ENCODE measurements at regions not wholly inside any gene's neighbourhood (a gene's known extent, or its start where the extent isn't known, plus 50 kb on each side); places are given as distances from the start of the nearest gene placed in this dataset.

GRCh38 chr3:118511402-118511801 lies 523.2 kb downstream of the IGSF11 start:
- Histone ChIP-seq H3K27me3 (no peaks in the 10 kb centered on the region), H3K4me3 (no peak overlapping the region), H3K4me1 (no peaks in the 10 kb centered on the region), H3K36me3 (no peaks in the 10 kb centered on the region), H3K9me3 (no peaks in the 10 kb centered on the region), H3K27ac (no peak overlapping the region)
- no peak for DNase-seq
- TF ChIP-seq POLR2A (IDR thresholded peaks at IDR 0.05) (no peak), CTCF (IDR thresholded peaks at IDR 0.05) (no peak)
- intact Hi-C loops (cut with DNase I): no loop called here

GRCh38 chr3:118512301-118512700 lies 522.3 kb downstream of the IGSF11 start:
- no peak overlapping the region for H3K27ac ChIP-seq
- no peak overlapping the region for H3K4me3 ChIP-seq
- intact Hi-C loops (cut with DNase I): no loop called here
- no peaks in the 10 kb centered on the region for H3K36me3 ChIP-seq
- 79 to 83% methylated on average over 2 of the region's 2 CpGs for WGBS, 2 donors
- no peaks in the 10 kb centered on the region for H3K4me1 ChIP-seq
- no peak for DNase-seq
- H3K9me3 ChIP-seq: no peaks in the 10 kb centered on the region
- TF ChIP-seq CTCF (IDR thresholded peaks at IDR 0.05): no peak
- no peak for TF ChIP-seq POLR2A (IDR thresholded peaks at IDR 0.05)
- no peaks in the 10 kb centered on the region for H3K27me3 ChIP-seq

GRCh38 chr3:118525077-118525476 lies 509.6 kb downstream of the IGSF11 start:
- no peak for DNase-seq
- Histone ChIP-seq H3K27me3 (no peaks in the 10 kb centered on the region), H3K4me3 (no peak overlapping the region), H3K36me3 (no peaks in the 10 kb centered on the region), H3K27ac (no peak overlapping the region), H3K4me1 (peaks cover 0 to 14% (median 4%) of the 10 kb centered on the region in 3 donors), H3K9me3 (no peaks in the 10 kb centered on the region)
- intact Hi-C loops (cut with DNase I): no loop called here
- TF ChIP-seq CTCF (IDR thresholded peaks at IDR 0.05): no peak
- TF ChIP-seq POLR2A (IDR thresholded peaks at IDR 0.05): no peak
- 52 to 56% methylated on average over 2 to 3 of the region's 3 CpGs for WGBS, 2 donors

GRCh38 chr3:118526758-118527513 lies 507.7 kb downstream of the IGSF11 start:
- 60 to 85% methylated on average over 1 of the region's 1 CpG for WGBS, 2 donors
- H3K36me3 ChIP-seq: no peaks in the 10 kb centered on the region
- no peak overlapping the region for H3K4me3 ChIP-seq
- intact Hi-C loops (cut with DNase I): no loop called here
- no peaks in the 10 kb centered on the region for H3K9me3 ChIP-seq
- H3K4me1 ChIP-seq: peaks cover 0 to 24% (median 4%) of the 10 kb centered on the region in 3 donors
- DNase-seq: no peak
- H3K27me3 ChIP-seq: no peaks in the 10 kb centered on the region
- no peak for TF ChIP-seq POLR2A (IDR thresholded peaks at IDR 0.05)
- no peak for TF ChIP-seq CTCF (IDR thresholded peaks at IDR 0.05)
- no peak overlapping the region for H3K27ac ChIP-seq

- no peaks in the 10 kb centered on the region for H3K27me3 ChIP-seq
- no peak overlapping the region for H3K27ac ChIP-seq
- H3K36me3 ChIP-seq: no peaks in the 10 kb centered on the region
- no peak overlapping the region for H3K4me3 ChIP-seq
- no peaks in the 10 kb centered on the region for H3K9me3 ChIP-seq
- intact Hi-C loops (cut with DNase I): no loop called here
- no peak for DNase-seq
- H3K4me1 ChIP-seq: peaks cover 0 to 24% (median 4%) of the 10 kb centered on the region in 3 donors
- TF ChIP-seq POLR2A (IDR thresholded peaks at IDR 0.05) (no peak), CTCF (IDR thresholded peaks at IDR 0.05) (no peak)
Observed at GRCh38 chr3:118527514-118528044, 507.1 kb downstream of the IGSF11 start.
